Islet of Langerhans (tissue), 1 donor: ENCODE measurements at regions not wholly inside any gene's neighbourhood (a gene's known extent, or its start where the extent isn't known, plus 50 kb on each side); places are given as distances from the start of the nearest gene placed in this dataset.
A peak's percentile ranks its signal among the peaks of the same experiment; 100 is the strongest.

Experiments used
- FAIRE-seq: peaks from one replicate; lab custom pipeline; 2011; peaks lifted over from hg19 to GRCh38; lab: Jason Lieb, UNC

GRCh38 chr9:90032296-90033027, 427.6 kb downstream of the GADD45G start:
- no peak for FAIRE-seq

- FAIRE-seq = no peak
These were observed 428.3 kb downstream of the GADD45G start for GRCh38 chr9:90033028-90033650.

- FAIRE-seq = no peak
These were observed 429.3 kb downstream of the GADD45G start for GRCh38 chr9:90034071-90034470.

- no peak for FAIRE-seq
These were observed 430.7 kb downstream of the GADD45G start for GRCh38 chr9:90035471-90035870.

GRCh38 chr9:90037146-90037797, 432.5 kb downstream of the GADD45G start:
- no peak for FAIRE-seq

GRCh38 chr9:90038763-90039162, 434.0 kb downstream of the GADD45G start:
- peak; percentile 70 for FAIRE-seq

GRCh38 chr9:90044263-90044662, 439.5 kb downstream of the GADD45G start:
- no peak for FAIRE-seq

- FAIRE-seq = peak; percentile 96
These were observed 439.9 kb downstream of the GADD45G start for GRCh38 chr9:90044710-90045151.

- no peak for FAIRE-seq
These were observed 441.6 kb downstream of the GADD45G start for GRCh38 chr9:90046317-90046861.

- FAIRE-seq = peak; percentile 47
These were observed 443.0 kb downstream of the GADD45G start for GRCh38 chr9:90047828-90048227.

- no peak for FAIRE-seq
These were observed 447.6 kb downstream of the GADD45G start for GRCh38 chr9:90052366-90052765.

GRCh38 chr9:90053027-90053426, 448.2 kb downstream of the GADD45G start:
- no peak for FAIRE-seq

- FAIRE-seq = peak; percentile 36
These were observed 450.0 kb downstream of the GADD45G start for GRCh38 chr9:90054810-90055209.

- FAIRE-seq = no peak
These were observed 450.4 kb downstream of the GADD45G start for GRCh38 chr9:90055226-90055625.

GRCh38 chr9:90057361-90057760, 452.5 kb downstream of the GADD45G start:
- FAIRE-seq = no peak

GRCh38 chr9:90058182-90058763, 453.5 kb downstream of the GADD45G start:
- no peak for FAIRE-seq

- FAIRE-seq = peak; percentile 88
These were observed 454.6 kb downstream of the GADD45G start for GRCh38 chr9:90059436-90059835.

GRCh38 chr9:90060256-90060655, 455.4 kb downstream of the GADD45G start:
- FAIRE-seq = no peak

- FAIRE-seq = no peak
These were observed 456.4 kb downstream of the GADD45G start for GRCh38 chr9:90061187-90061586.

- FAIRE-seq = no peak
These were observed 458.2 kb downstream of the GADD45G start for GRCh38 chr9:90062982-90063381.

- FAIRE-seq = no peak
These were observed 459.4 kb downstream of the GADD45G start for GRCh38 chr9:90064248-90064647.

GRCh38 chr9:90064971-90065370, 460.2 kb downstream of the GADD45G start:
- FAIRE-seq = no peak

- no peak for FAIRE-seq
These were observed 461.0 kb downstream of the GADD45G start for GRCh38 chr9:90065851-90066250.
